ENCODE measurements at regions not wholly inside any gene's neighbourhood (a gene's known extent, or its start where the extent isn't known, plus 50 kb on each side); places are given as distances from the start of the nearest gene placed in this dataset.

GRCh38 chr14:27559848-27560247, 962.0 kb upstream of the NOVA1 start:
- TF ChIP-seq CTCF (IDR thresholded peaks at IDR 0.05; ENCODE audit: poor library complexity, severe bottlenecking) (no peak), EP300 (conservative IDR thresholded peaks at IDR 0.05; ENCODE audit: poor library complexity, severe bottlenecking) (no peak), TAF1 (IDR thresholded peaks at IDR 0.05; ENCODE audit: low read depth) (no peak), EZH2 (IDR thresholded peaks at IDR 0.05; ENCODE audit: borderline replicate concordance, insufficient read depth, low read length, poor library complexity, severe bottlenecking) (no peak), SMC3 (conservative IDR thresholded peaks at IDR 0.05; ENCODE audit: poor library complexity) (no peak), REST (IDR thresholded peaks at IDR 0.05; ENCODE audit: borderline replicate concordance) (no peak), POLR2AphosphoS5 (IDR thresholded peaks at IDR 0.05) (no peak)
